ENCODE measurements at regions not wholly inside any gene's neighbourhood (a gene's known extent, or its start where the extent isn't known, plus 50 kb on each side); places are given as distances from the start of the nearest gene placed in this dataset.

GRCh38 chr1:112219267-112219666 lies 176.7 kb upstream of the CTTNBP2NL start:
- DNase-seq (ENCODE audit: low read depth in 3 of 3), result no peak

- DNase-seq (ENCODE audit: low read depth in 3 of 3), result no peak
Measured at GRCh38 chr1:112230232-112230631, 165.8 kb upstream of the CTTNBP2NL start.

- no peak for DNase-seq (ENCODE audit: low read depth in 3 of 3)
Measured at GRCh38 chr1:112231331-112231730, 164.7 kb upstream of the CTTNBP2NL start.

- no peak for DNase-seq (ENCODE audit: low read depth in 3 of 3)
Measured at GRCh38 chr1:112232848-112233247, 163.2 kb upstream of the CTTNBP2NL start.

GRCh38 chr1:112234710-112235109 lies 161.3 kb upstream of the CTTNBP2NL start:
- DNase-seq (ENCODE audit: low read depth in 3 of 3), result no peak

GRCh38 chr1:112237983-112238545 lies 157.9 kb upstream of the CTTNBP2NL start:
- no peak for DNase-seq (ENCODE audit: low read depth in 3 of 3)

- DNase-seq (ENCODE audit: low read depth in 3 of 3), result no peak
Measured at GRCh38 chr1:112239683-112240330, 156.2 kb upstream of the CTTNBP2NL start.

GRCh38 chr1:112242470-112242869 lies 153.5 kb upstream of the CTTNBP2NL start:
- no peak for DNase-seq (ENCODE audit: low read depth in 3 of 3)

- no peak for DNase-seq (ENCODE audit: low read depth in 3 of 3)
Measured at GRCh38 chr1:112244131-112244530, 151.9 kb upstream of the CTTNBP2NL start.

- DNase-seq (ENCODE audit: low read depth in 3 of 3), result no peak
Measured at GRCh38 chr1:112245114-112245513, 150.9 kb upstream of the CTTNBP2NL start.

- DNase-seq (ENCODE audit: low read depth in 3 of 3), result no peak
Measured at GRCh38 chr1:112247036-112247597, 148.9 kb upstream of the CTTNBP2NL start.

- no peak for DNase-seq (ENCODE audit: low read depth in 3 of 3)
Measured at GRCh38 chr1:112247961-112248360, 148.1 kb upstream of the CTTNBP2NL start.

GRCh38 chr1:112250892-112251291 lies 145.1 kb upstream of the CTTNBP2NL start:
- DNase-seq (ENCODE audit: low read depth in 3 of 3), result no peak

- DNase-seq (ENCODE audit: low read depth in 3 of 3), result no peak
Measured at GRCh38 chr1:112251766-112252506, 144.1 kb upstream of the CTTNBP2NL start.

- no peak for DNase-seq (ENCODE audit: low read depth in 3 of 3)
Measured at GRCh38 chr1:112253366-112253765, 142.6 kb upstream of the CTTNBP2NL start.

- no peak for DNase-seq (ENCODE audit: low read depth in 3 of 3)
Measured at GRCh38 chr1:112255080-112255479, 140.9 kb upstream of the CTTNBP2NL start.

- DNase-seq (ENCODE audit: low read depth in 3 of 3), result no peak
Measured at GRCh38 chr1:112256411-112256810, 139.6 kb upstream of the CTTNBP2NL start.

GRCh38 chr1:112257043-112257835 lies 138.8 kb upstream of the CTTNBP2NL start:
- DNase-seq (ENCODE audit: low read depth in 3 of 3), result no peak

GRCh38 chr1:112260699-112261098 lies 135.3 kb upstream of the CTTNBP2NL start:
- DNase-seq (ENCODE audit: low read depth in 3 of 3), result no peak

GRCh38 chr1:112262316-112262715 lies 133.7 kb upstream of the CTTNBP2NL start:
- no peak for DNase-seq (ENCODE audit: low read depth in 3 of 3)

- DNase-seq (ENCODE audit: low read depth in 3 of 3), result no peak
Measured at GRCh38 chr1:112263042-112263441, 133.0 kb upstream of the CTTNBP2NL start.

GRCh38 chr1:112263453-112263852 lies 132.6 kb upstream of the CTTNBP2NL start:
- no peak for DNase-seq (ENCODE audit: low read depth in 3 of 3)
